SU-DHL-6 (cell line): ENCODE measurements at regions not wholly inside any gene's neighbourhood (a gene's known extent, or its start where the extent isn't known, plus 50 kb on each side); places are given as distances from the start of the nearest gene placed in this dataset.

Source experiments
- EZH2phosphoT487 ChIP-seq: fragments of 200-600 bp; sonication (generic), shearing (Covaris generic); conservative IDR thresholded peaks from 2 replicates; pipeline ENCODE4 v1.6.1; 2018; ENCODE audit warnings: mild to moderate bottlenecking, antibody characterized with exemption, low read length, moderate library complexity, mixed read lengths
- TF ChIP-seq, protein P1 (sequence below): fragments of 200-600 bp; sonication (generic); IDR thresholded peaks from one replicate; pipeline ENCODE4 v1.5.1; 2017; ENCODE audit warnings: antibody characterized with exemption, mild to moderate bottlenecking, low read length, moderate library complexity; ENCODE audit not compliant: insufficient read depth, poor library complexity, severe bottlenecking

DNA sequence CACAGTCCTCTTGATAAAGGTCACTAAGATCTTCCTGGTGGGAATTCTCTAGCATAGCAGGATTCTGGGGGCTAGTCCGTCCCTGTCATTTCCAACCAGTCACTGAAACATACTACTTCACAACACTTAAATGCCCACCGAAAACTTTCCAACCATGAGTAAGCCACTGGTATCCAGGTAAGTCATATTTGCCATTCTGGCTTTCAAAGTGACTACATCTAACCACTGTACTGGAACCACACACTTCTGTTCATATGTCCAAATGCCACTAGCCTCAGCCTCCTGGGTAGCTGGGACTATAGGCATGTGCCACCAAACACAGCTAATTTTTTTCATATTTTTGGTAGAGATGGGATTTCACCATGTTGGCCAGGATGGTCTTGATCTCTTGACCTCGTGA lies 64.3 kb upstream of the VANGL1 start:
- TF ChIP-seq, protein P1, sequence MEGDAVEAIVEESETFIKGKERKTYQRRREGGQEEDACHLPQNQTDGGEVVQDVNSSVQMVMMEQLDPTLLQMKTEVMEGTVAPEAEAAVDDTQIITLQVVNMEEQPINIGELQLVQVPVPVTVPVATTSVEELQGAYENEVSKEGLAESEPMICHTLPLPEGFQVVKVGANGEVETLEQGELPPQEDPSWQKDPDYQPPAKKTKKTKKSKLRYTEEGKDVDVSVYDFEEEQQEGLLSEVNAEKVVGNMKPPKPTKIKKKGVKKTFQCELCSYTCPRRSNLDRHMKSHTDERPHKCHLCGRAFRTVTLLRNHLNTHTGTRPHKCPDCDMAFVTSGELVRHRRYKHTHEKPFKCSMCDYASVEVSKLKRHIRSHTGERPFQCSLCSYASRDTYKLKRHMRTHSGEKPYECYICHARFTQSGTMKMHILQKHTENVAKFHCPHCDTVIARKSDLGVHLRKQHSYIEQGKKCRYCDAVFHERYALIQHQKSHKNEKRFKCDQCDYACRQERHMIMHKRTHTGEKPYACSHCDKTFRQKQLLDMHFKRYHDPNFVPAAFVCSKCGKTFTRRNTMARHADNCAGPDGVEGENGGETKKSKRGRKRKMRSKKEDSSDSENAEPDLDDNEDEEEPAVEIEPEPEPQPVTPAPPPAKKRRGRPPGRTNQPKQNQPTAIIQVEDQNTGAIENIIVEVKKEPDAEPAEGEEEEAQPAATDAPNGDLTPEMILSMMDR: no peak
- TF ChIP-seq EZH2phosphoT487: no peak
